H1 (cell line): ENCODE measurements at regions not wholly inside any gene's neighbourhood (a gene's known extent, or its start where the extent isn't known, plus 50 kb on each side); places are given as distances from the start of the nearest gene placed in this dataset.

ENCODE experiments used
- CTCF ChIA-PET: fragments of 300-600 bp; sonication (Branson Sonifier 250); formaldehyde crosslinking; loops from one replicate; lab custom pipeline; 2021; ENCODE audit not compliant: partially characterized antibody; lab: Charles Lee
- POLR2A ChIA-PET: fragments of 300-600 bp; sonication (Branson Sonifier 250); formaldehyde crosslinking; loops from one replicate; lab custom pipeline; 2021; ENCODE audit warnings: inconsistent platforms; ENCODE audit not compliant: partially characterized antibody; lab: Charles Lee
- DNase-seq, 2 experiments: peaks; one replicate each; pipeline versions ENCODE4 v3.0.0 to v3.0.0-alpha.2; 2010 to 2022; ENCODE audit warnings: low spot score in 2 of 2, low read depth in 1 of 2, mixed read lengths in 1 of 2
- FAIRE-seq: peaks from 2 replicates; lab custom pipeline; 2011; peaks lifted over from hg19 to GRCh38; lab: Jason Lieb, UNC
- H2AFZ ChIP-seq: 2 replicates; pipeline ENCODE4 v1.8.1; 2012; ENCODE audit warnings: low read length, inconsistent platforms
- H2AK5ac ChIP-seq: 2 replicates; pipeline ENCODE4 v1.6.1; 2013; ENCODE audit warnings: low read depth, low read length
- H2BK120ac ChIP-seq: replicated peaks from 2 replicates; pipeline ENCODE3; 2013; ENCODE audit warnings: low read depth, low read length, inconsistent platforms
- H2BK12ac ChIP-seq: 2 replicates; pipeline ENCODE4 v1.6.1; 2013; ENCODE audit warnings: low read depth, low read length
- H2BK15ac ChIP-seq: 2 replicates; pipeline ENCODE4 v1.6.1; 2013; ENCODE audit warnings: low read length
- H2BK20ac ChIP-seq: 2 replicates; pipeline ENCODE4 v1.6.1; 2013; ENCODE audit warnings: low read length
- H2BK5ac ChIP-seq: 2 replicates; pipeline ENCODE4 v1.6.1; 2013; ENCODE audit warnings: low read depth, low read length
- H3K14ac ChIP-seq: 2 replicates; pipeline ENCODE4 v1.6.1; 2013; ENCODE audit warnings: inconsistent platforms; ENCODE audit not compliant: insufficient read length
- H3K18ac ChIP-seq: 2 replicates; pipeline ENCODE4 v1.6.1; 2013; ENCODE audit warnings: low read length; ENCODE audit errors: extremely low read depth
- H3K23ac ChIP-seq: 2 replicates; pipeline ENCODE4 v1.6.1; 2013; ENCODE audit warnings: inconsistent platforms; ENCODE audit not compliant: insufficient read length
- H3K23me2 ChIP-seq: 2 replicates; pipeline ENCODE4 v1.6.1; 2013; ENCODE audit warnings: low read depth, low read length
- H3K27ac ChIP-seq: 2 replicates; pipeline ENCODE4 v1.6.1; 2011; ENCODE audit warnings: low read depth, low read length, inconsistent platforms
- H3K27me3 ChIP-seq, 4 experiments: replicated peaks in 1 of 4; 1 replicate in 1 of 4; 2 replicates in 3 of 4; pipeline versions ENCODE4 v1.6.1 to v1.8.1; 2011 to 2013; ENCODE audit warnings: low read length in 3 of 4, mild to moderate bottlenecking in 3 of 4, inconsistent platforms in 2 of 4, mixed read lengths in 2 of 4, moderate library complexity in 1 of 4; ENCODE audit not compliant: control insufficient read depth in 3 of 4, insufficient read depth in 3 of 4; ENCODE audit errors: extremely low read depth in 1 of 4
- H3K36me3 ChIP-seq, 4 experiments: 2 replicates each; pipeline versions ENCODE4 v1.6.1 to v1.8.1; 2011 to 2013; ENCODE audit warnings: mild to moderate bottlenecking in 4 of 4, low read length in 3 of 4, moderate library complexity in 2 of 4, control low read depth in 1 of 4, inconsistent platforms in 1 of 4; ENCODE audit not compliant: insufficient read depth in 4 of 4, control insufficient read depth in 2 of 4
- H3K4ac ChIP-seq: replicated peaks from 2 replicates; pipeline ENCODE3; 2013; ENCODE audit warnings: low read length, low read depth, mixed read lengths, inconsistent platforms; ENCODE audit not compliant: insufficient read length
- H3K4me1 ChIP-seq, 4 experiments: replicated peaks in 1 of 4; 1 replicate in 1 of 4; 2 replicates in 3 of 4; pipeline versions ENCODE4 v1.6.1 to v1.8.1; 2011 to 2013; ENCODE audit warnings: low read length in 3 of 4, inconsistent platforms in 2 of 4, mixed read lengths in 1 of 4; ENCODE audit not compliant: insufficient read depth in 4 of 4, control insufficient read depth in 3 of 4
- H3K4me2 ChIP-seq, 2 experiments: 2 replicates each; pipeline versions ENCODE4 v1.6.1 to v1.8.1; 2011 to 2013; ENCODE audit warnings: low read depth in 2 of 2, low read length in 2 of 2, control low read depth in 1 of 2, inconsistent platforms in 1 of 2, mild to moderate bottlenecking in 1 of 2; ENCODE audit not compliant: insufficient read depth in 1 of 2
- H3K4me3 ChIP-seq, 4 experiments: fragments of 200-600, 300-600 bp in 1 of 4; sonication (generic), shearing (Covaris generic), sonication (Bioruptor Twin) in 1 of 4; 2 replicates each; pipeline versions ENCODE4 v1.5.1 to v1.8.1; 2011 to 2016; ENCODE audit warnings: low read length in 4 of 4, low read depth in 3 of 4, control low read depth in 2 of 4, inconsistent platforms in 2 of 4, mild to moderate bottlenecking in 2 of 4, mixed read lengths in 1 of 4, moderate library complexity in 1 of 4; ENCODE audit not compliant: insufficient read depth in 2 of 4; ENCODE audit errors: extremely low read depth in 1 of 4
- H3K56ac ChIP-seq: replicated peaks from 2 replicates; pipeline ENCODE3; 2013; ENCODE audit warnings: low read depth, mild to moderate bottlenecking, mixed read lengths, low read length, inconsistent platforms; ENCODE audit not compliant: insufficient read length
- H3K79me1 ChIP-seq: 2 replicates; pipeline ENCODE4 v1.6.1; 2013; ENCODE audit warnings: low read depth, low read length, control low read depth
- H3K79me2 ChIP-seq, 2 experiments: 2 replicates each; pipeline versions ENCODE4 v1.6.1 to v1.8.1; 2012 to 2013; ENCODE audit warnings: low read length in 2 of 2, mild to moderate bottlenecking in 2 of 2, inconsistent platforms in 1 of 2; ENCODE audit not compliant: insufficient read depth in 2 of 2, control insufficient read depth in 1 of 2
- H3K9ac ChIP-seq, 4 experiments: replicated peaks in 1 of 4; 1 replicate in 1 of 4; 2 replicates in 3 of 4; pipeline versions ENCODE4 v1.6.1 to v1.8.1; 2011 to 2013; ENCODE audit warnings: low read depth in 3 of 4, low read length in 3 of 4, control low read depth in 2 of 4, mild to moderate bottlenecking in 2 of 4, moderate library complexity in 2 of 4, inconsistent platforms in 1 of 4; ENCODE audit errors: extremely low read depth in 1 of 4
- H3K9me3 ChIP-seq, 2 experiments: 2 replicates each; pipeline versions ENCODE4 v1.6.1 to v1.8.1; 2012 to 2013; ENCODE audit warnings: mild to moderate bottlenecking in 2 of 2, moderate library complexity in 2 of 2, control low read depth in 1 of 2, inconsistent platforms in 1 of 2, low read depth in 1 of 2, low read length in 1 of 2, mixed read lengths in 1 of 2; ENCODE audit not compliant: insufficient read depth in 2 of 2
- H4K20me1 ChIP-seq, 2 experiments: replicated peaks in 1 of 2; 2 replicates each; pipeline versions ENCODE3 to v1.8.1; 2011 to 2013; ENCODE audit warnings: inconsistent platforms in 2 of 2, low read length in 2 of 2, mild to moderate bottlenecking in 1 of 2; ENCODE audit not compliant: insufficient read depth in 2 of 2, control insufficient read depth in 1 of 2
- H4K5ac ChIP-seq: 2 replicates; pipeline ENCODE4 v1.6.1; 2013; ENCODE audit warnings: low read length, low read depth, mixed read lengths, inconsistent platforms; ENCODE audit not compliant: insufficient read length
- H4K8ac ChIP-seq: 2 replicates; pipeline ENCODE4 v1.8.0; 2013; ENCODE audit warnings: mild to moderate bottlenecking, moderate library complexity, low read length, inconsistent platforms; ENCODE audit not compliant: insufficient read depth; ENCODE audit errors: extremely low read depth
- H4K91ac ChIP-seq: replicated peaks from 2 replicates; pipeline ENCODE3; 2013; ENCODE audit warnings: low read length, mixed read lengths, inconsistent platforms; ENCODE audit not compliant: insufficient read length
- ASH2L ChIP-seq: fragments of 200-600, 300-600 bp; sonication (generic); IDR thresholded peaks from one replicate; pipeline ENCODE4 v1.7.1; 2017; ENCODE audit warnings: low read length
- CHD1 ChIP-seq: IDR thresholded peaks from 2 replicates; pipeline ENCODE4 v1.6.1; 2012; ENCODE audit warnings: low read depth, low read length, improper control_type of control experiment
- EP300 ChIP-seq, 2 experiments: IDR thresholded peaks; 1 replicate in 1 of 2; 2 replicates in 1 of 2; pipeline ENCODE4 v1.6.1; 2011 to 2012; ENCODE audit warnings: low read depth in 2 of 2, low read length in 2 of 2, mild to moderate bottlenecking in 2 of 2, borderline replicate concordance in 1 of 2, inconsistent platforms in 1 of 2, moderate library complexity in 1 of 2
- HDAC2 ChIP-seq, 2 experiments: fragments of 300-600 bp in 1 of 2; sonication (generic) in 1 of 2; IDR thresholded peaks; 2 replicates each; pipeline ENCODE4 v1.6.1; 2011 to 2012; ENCODE audit warnings: low read depth in 2 of 2, low read length in 2 of 2, mild to moderate bottlenecking in 2 of 2, moderate library complexity in 2 of 2, borderline replicate concordance in 1 of 2, inconsistent platforms in 1 of 2
- NANOG ChIP-seq: IDR thresholded peaks from 2 replicates; pipeline ENCODE4 v1.6.1; 2011; ENCODE audit warnings: low read length, low read depth, mild to moderate bottlenecking, inconsistent platforms; ENCODE audit not compliant: insufficient read depth, poor library complexity, severe bottlenecking
- PHF8 ChIP-seq: fragments of 200-600 bp; sonication (generic); conservative IDR thresholded peaks from 2 replicates; pipeline ENCODE4 v1.7.1; 2012; ENCODE audit warnings: low read depth, mild to moderate bottlenecking, inconsistent platforms, low read length, moderate library complexity
- POU5F1 ChIP-seq: IDR thresholded peaks from 2 replicates; pipeline ENCODE4 v1.6.1; 2011; ENCODE audit warnings: low read depth, mild to moderate bottlenecking, low read length, moderate library complexity
- RXRA ChIP-seq: IDR thresholded peaks from 2 replicates; pipeline ENCODE4 v1.6.1; 2011; ENCODE audit warnings: low read depth, mild to moderate bottlenecking, low read length, moderate library complexity; ENCODE audit not compliant: insufficient read depth
- TEAD4 ChIP-seq: IDR thresholded peaks from 2 replicates; pipeline ENCODE4 v1.6.1; 2012; ENCODE audit warnings: low read depth, low read length, inconsistent platforms, mixed read lengths
- WGBS, 2 experiments: shearing (Covaris generic) in 1 of 2; methylation state at CpG; one replicate each; pipeline versions ENCODE4 v1.1.6 to v1.1.7; 2013 to 2015; ENCODE audit warnings: low lambda C conversion rate in 2 of 2, mixed read lengths in 2 of 2, inconsistent platforms in 1 of 2, low coverage in 1 of 2, missing lambda C conversion rate in 1 of 2; ENCODE audit not compliant: insufficient replicate concordance in 2 of 2, insufficient coverage in 1 of 2, insufficient read length in 1 of 2; ENCODE audit errors: extremely low coverage in 1 of 2, missing lambda C conversion rate in 1 of 2; 5-methylcytosine and 5-hydroxymethylcytosine counted together
- TF ChIP-seq, protein P1 (sequence below): IDR thresholded peaks from 2 replicates; pipeline ENCODE4 v1.6.1; 2012; ENCODE audit warnings: inconsistent platforms
- TF ChIP-seq, protein P2 (sequence below): IDR thresholded peaks from 2 replicates; pipeline ENCODE4 v1.6.1; 2012; ENCODE audit warnings: inconsistent platforms

DNA sequence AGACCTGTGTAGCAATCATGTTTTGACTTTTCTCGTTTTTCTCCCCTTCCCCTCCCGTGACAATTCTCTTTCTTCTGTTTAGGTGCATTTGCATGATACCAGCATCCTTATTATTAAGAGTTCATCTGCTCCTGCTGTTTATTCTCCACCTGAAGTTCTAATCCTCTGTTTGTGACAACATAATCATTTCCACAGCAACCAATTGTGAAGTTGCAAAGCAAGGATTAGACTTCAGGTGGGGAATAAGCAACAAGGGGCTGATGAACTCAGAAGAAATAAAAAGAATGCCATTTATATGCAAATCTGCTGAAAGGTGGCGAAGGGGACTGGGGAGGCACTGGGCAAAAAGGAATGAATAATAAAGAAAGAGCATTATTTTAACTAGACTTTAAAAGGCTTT, 124.8 kb upstream of the LINC00305 start:
- Histone ChIP-seq H2AFZ (no peak overlapping the region), H3K79me2 (no peaks in the 10 kb centered on the region), H2BK15ac (no peak overlapping the region), H3K9ac (no peak overlapping the region), H3K14ac (no peak overlapping the region), H3K18ac (no peak overlapping the region), H3K79me1 (no peaks in the 10 kb centered on the region), H4K20me1 (no peaks in the 10 kb centered on the region), H3K23me2 (no peaks in the 10 kb centered on the region), H2BK5ac (peak overlapping the region; percentile 18; the same call in 1 of the 2 replicates), H3K4me3 (peak overlapping the region in 1 of 4 experiments; percentile 8; a peak in 1 of 8 replicates), H2BK20ac (no peak overlapping the region), H3K27me3 (no peaks in the 10 kb centered on the region), H3K4me2 (peak overlapping the region in 1 of 2 experiments; percentile 40; a peak in 1 of 4 replicates), H2BK120ac (no peak overlapping the region), H3K36me3 (peaks cover 0 to 4% (median 0%) of the 10 kb centered on the region in 4 experiments; a peak in 2 of 8 replicates), H3K56ac (no peak overlapping the region), H4K5ac (no peak overlapping the region), H3K4me1 (peaks cover 3 to 19% (median 15%) of the 10 kb centered on the region in 4 experiments; a peak in 6 of 7 replicates), H3K4ac (no peak overlapping the region), H2BK12ac (no peak overlapping the region; the same call in 1 of the 2 replicates), H4K8ac (no peak overlapping the region), H3K23ac (no peak overlapping the region), H2AK5ac (no peak overlapping the region), H3K9me3 (peaks cover 7 to 10% of the 10 kb centered on the region in 2 experiments; a peak in 2 of 4 replicates), H3K27ac (peak overlapping the region; percentile 79; the same call in 1 of the 2 replicates), H4K91ac (no peak overlapping the region)
- 4% methylated on average over 3 of the region's 3 CpGs; no CpG with 5 or more reads in 1 of the 2 experiments for WGBS, 2 experiments
- ChIA-PET POLR2A (interaction anchor here (1.1 kb wide), 1 partner anchor 9 kb away, joined by 4 read pairs; no protein-coding TSS in a partner anchor), CTCF (no interaction called here)
- FAIRE-seq (peak; percentile 42), DNase-seq (peak in 1 of 2 experiments; percentile 19)
- TF ChIP-seq CHD1 (no peak), RXRA (no peak), TEAD4 (0 out of 2 replicates have a peak, but pooled peaks have one; percentile 28), ASH2L (no peak), HDAC2 (IDR thresholded peaks at IDR 0.05; ENCODE audit: borderline replicate concordance in 1 of 2, low read depth in 2 of 2, low read length in 2 of 2) (peak in 1 of 2 experiments; percentile 77; a peak in 1 of 4 replicates), PHF8 (no peak), NANOG (no peak), POU5F1 (peak; percentile 77; the same call in 1 of the 2 replicates), EP300 (IDR thresholded peaks at IDR 0.05; ENCODE audit: borderline replicate concordance in 1 of 2, low read depth in 2 of 2, low read length in 2 of 2) (peak in 1 of 2 experiments; percentile 96; a peak in 1 of 3 replicates)
- TF ChIP-seq, protein P1, sequence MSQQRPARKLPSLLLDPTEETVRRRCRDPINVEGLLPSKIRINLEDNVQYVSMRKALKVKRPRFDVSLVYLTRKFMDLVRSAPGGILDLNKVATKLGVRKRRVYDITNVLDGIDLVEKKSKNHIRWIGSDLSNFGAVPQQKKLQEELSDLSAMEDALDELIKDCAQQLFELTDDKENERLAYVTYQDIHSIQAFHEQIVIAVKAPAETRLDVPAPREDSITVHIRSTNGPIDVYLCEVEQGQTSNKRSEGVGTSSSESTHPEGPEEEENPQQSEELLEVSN, result no peak
- TF ChIP-seq, protein P2, sequence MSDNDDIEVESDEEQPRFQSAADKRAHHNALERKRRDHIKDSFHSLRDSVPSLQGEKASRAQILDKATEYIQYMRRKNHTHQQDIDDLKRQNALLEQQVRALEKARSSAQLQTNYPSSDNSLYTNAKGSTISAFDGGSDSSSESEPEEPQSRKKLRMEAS, result no peak
